ENCODE measurements at regions not wholly inside any gene's neighbourhood (a gene's known extent, or its start where the extent isn't known, plus 50 kb on each side); places are given as distances from the start of the nearest gene placed in this dataset.

DNA sequence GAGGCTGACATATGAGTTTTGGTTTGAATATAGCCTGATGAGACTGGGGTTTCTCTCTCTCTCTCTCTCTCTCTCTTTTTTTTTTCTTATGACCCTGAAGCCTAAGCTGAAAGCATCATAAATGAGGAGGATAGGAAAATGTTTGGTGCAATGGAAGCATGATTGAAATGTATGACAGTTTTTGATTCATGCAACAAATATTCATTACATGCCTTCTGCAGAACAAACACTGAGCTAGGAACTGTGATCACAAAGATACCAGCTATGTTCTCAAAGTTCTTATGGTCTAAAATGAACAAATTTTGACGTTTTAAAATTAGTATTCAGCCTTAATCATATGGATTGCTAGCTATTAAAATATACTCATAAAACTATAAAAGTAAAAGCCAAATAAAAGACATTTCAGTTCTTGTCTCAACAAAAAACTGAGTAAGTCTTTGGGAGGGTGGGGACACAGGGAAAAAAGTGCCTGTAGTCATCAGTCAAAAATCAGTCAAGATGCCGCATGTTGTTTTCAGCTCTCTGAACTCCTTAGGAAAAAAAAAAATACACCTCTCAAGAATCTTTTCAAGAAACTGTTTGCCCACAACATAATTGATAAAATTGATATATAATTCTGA lies 57.2 kb downstream of the NKX6-1 start:
- no peak for DNase-seq

DNA sequence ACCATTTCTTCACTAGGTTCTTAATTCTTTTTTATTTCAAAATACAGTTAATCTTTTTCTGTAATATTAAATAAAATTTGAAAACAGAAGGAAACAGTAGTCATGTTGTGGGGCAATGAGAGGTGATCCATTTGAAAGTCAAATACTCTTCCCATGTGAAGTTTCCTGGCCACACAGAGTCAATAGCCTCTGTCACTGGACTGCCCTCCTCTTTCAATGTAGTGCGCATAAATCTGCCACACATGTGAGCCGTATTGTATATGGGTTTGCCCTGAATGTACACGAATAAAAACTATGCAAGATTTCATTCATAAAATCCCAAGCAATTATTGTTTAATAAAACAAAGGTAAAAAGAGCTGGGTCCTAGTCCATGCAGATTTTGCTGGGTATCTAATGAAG lies 59.1 kb downstream of the NKX6-1 start:
- no peak for DNase-seq

DNA sequence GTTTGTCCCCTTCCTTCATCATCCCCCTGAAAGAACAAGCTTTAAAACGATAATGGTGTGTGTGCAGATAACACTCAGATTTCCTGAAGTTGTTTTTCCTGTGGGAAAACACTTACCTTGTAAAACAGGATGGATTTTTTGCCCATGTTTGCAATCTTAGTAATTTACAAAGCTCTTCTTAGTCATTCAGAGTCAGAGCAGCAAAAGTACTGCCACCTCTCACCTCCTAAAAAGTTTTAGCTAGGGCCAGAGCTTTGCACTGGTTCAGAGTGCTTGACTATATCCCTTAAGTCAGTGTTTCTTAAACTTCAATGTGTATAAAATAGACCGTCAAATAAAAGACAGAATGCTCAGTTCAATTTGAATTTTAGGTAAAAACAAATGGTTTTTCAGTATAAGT lies 62.3 kb downstream of the NKX6-1 start:
- DNase-seq = no peak

DNA sequence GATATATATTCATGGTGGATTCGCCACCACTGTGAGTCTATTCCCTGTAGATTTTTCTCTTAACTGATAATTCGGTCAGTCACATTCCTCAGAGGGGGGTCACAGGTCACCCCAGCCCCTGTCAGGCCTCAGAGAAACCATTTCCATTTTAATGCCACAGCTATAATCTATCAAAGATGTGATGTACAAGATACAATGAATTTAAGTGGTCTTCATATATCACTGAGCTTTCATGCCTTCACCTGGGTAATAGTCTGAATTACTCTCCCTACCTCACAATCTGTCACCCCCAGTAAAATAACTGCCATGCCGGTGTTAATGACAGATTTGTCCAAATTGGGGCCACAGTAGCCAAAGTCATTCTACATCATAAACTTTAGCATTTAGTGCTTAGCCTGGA lies 64.7 kb downstream of the NKX6-1 start:
- no peak for DNase-seq

DNA sequence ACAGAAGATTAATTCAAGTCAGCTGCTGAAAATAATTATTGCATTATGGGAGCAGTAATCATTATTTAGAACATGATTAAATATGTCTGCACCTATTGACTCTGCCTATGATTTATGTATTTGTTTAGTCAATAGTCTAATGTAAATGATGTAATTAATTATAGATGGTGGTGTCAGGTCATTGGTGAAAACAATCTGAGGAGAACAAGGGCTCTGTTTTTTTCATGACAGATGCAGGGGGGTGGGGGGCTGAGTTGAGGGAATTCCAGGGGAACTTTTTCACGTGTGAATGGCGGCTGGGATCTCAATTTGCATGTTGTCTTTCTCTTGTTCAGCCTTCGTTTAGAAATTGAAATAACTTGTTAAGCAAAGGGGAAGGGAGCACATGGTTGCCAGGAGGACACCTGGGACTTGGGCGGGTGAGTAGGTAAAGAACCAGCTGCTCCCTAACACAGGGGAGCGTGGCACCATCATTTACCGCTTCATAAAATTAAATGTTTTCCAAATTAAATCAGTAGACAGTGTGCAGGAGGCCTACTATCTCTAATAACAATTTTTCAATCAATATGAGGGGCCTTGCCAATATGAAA lies 65.4 kb downstream of the NKX6-1 start:
- DNase-seq = no peak

DNA sequence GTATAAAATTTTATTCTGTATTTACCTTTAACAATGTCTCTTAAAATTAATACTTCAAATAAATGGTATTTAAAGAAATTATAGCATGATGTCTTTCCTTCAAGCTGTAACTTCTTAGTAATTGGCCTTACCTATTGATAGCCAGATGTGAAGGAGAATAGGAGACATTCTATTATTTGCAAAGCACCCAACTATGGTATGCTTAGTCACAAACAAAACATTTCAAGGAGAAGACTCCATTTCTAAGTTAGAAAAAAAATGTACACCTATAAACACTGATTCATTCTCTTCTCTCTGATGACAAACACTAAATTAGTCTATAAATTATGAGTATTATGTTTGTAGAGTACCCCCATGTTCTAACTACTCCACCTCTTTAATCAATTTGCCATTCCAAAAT lies 66.4 kb downstream of the NKX6-1 start:
- DNase-seq = no peak

DNA sequence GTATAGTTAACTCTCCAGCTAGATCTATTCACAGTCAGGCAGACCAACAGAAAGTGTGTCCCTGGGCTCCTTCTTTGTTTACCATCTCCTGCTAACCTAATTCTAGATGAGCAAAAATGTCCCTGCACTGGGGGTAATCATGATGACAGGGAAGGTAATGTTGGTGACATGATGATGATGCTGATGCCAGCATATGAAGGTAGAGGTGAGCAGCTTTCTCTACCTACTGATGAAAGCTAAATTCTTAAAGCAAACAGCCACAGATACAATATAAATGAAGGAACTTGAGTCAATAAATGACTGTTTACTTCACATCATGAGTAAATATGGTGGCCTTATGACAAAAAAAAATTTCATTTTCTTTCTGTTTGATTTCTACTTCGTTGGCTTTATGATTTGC lies 78.5 kb downstream of the NKX6-1 start:
- DNase-seq = no peak

DNA sequence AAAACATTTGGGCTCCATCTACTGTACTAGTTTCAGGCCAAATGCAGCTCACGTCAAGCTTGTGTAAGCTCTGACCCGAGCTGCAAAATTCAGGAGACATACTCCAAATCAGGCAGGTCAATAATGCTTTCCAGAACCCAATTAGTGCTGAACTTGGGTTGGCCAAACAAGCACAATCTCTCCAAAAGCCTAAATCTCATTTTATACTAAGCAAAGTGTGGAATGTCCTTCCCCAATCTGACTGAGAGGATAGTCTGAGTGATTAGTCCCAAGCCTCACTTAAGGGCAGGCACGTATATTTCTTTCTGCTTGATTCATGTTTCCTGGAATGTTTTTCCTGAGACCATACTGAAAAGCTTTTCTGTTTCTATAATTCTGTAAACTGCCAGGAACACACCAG lies 79.9 kb downstream of the NKX6-1 start:
- no peak for DNase-seq

DNA sequence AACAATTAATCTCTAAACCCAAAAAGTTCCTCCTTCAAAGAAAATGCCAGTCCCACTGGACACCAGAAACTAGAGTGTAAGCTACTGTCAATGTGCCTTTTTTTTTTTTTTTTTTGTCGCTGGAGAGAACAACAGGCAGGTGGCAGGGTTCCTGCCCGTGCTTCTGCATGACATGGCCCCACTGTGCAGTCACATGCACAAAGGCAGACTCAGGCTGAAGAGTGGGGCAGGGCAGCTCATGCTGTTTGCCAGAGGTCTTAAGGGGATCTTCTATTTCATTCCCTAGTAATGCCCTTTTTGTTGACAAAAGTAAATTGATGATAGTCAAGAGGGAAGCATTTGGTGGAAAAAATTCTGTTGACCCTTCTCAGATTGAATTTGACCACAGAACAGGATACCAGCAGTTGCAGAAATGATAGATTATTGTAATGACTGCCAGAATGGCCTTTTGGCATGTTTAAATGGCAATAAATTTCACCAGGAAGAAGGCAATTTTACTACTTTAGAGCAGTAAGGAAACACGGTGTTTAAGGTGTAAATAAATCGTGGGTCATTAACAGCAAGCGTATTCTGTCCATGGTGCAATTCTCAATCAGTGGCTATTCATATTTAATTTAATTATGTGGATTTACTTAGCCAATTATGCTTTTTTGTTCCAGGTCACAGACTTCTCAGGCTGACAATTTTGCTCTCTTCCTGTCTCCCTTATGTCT lies 80.9 kb downstream of the NKX6-1 start:
- DNase-seq = no peak

DNA sequence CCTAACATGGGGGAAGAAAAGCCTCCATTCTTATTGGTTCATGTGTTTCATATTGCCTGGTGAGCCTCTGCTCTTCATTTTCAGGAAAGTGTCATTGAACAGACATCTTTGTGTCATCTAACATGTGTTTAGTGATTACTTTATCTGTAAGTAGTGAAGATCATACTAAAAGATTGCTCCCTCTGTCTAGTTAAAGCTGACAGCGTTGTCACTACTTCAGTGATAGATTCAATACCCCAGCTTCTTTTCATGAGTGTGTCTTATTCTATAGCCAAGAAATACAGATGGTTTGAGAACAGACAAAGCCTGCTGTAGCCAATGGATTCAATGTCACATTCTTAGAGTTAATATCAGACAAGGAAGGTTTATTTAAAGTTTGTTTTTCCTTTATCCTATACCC lies 85.1 kb downstream of the NKX6-1 start:
- no peak for DNase-seq

DNA sequence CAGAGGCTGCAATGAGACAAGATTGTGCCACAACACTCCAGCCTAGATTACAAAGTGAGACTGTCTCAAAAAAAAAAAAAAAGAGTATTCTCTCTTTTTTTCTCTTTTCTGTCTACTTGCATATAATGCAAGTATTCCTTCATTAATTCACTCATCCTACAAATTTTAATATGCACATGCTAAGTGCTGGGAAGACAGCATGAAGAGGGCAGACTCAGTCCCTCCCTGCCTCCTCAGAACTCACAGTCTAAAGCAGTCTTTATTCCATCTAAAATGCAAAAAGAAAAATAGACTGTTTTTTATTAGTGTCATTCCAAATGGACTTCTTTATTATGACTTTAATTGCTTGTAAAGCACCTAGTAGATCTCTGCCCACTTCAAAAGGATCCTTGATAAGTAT lies 85.6 kb downstream of the NKX6-1 start:
- DNase-seq = no peak

DNA sequence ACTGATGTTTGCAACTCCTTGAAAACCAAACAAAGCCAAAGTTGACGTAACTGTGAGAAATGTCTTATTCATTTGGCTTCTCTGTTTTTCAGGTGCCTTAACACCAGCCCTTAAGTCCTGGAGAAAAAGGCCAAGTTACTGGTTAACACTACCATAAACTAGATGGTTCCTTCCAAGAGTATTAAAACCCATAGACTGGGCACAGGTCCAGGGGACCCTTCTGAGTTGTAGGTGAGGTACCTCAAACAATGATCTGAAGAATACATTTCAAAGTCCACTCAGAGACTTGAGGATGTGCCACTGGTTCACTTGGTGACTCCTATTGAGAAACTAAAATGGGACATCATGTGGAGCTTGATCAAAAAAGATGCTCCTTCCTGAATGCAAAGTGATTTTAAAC lies 87.0 kb downstream of the NKX6-1 start:
- DNase-seq = no peak

DNA sequence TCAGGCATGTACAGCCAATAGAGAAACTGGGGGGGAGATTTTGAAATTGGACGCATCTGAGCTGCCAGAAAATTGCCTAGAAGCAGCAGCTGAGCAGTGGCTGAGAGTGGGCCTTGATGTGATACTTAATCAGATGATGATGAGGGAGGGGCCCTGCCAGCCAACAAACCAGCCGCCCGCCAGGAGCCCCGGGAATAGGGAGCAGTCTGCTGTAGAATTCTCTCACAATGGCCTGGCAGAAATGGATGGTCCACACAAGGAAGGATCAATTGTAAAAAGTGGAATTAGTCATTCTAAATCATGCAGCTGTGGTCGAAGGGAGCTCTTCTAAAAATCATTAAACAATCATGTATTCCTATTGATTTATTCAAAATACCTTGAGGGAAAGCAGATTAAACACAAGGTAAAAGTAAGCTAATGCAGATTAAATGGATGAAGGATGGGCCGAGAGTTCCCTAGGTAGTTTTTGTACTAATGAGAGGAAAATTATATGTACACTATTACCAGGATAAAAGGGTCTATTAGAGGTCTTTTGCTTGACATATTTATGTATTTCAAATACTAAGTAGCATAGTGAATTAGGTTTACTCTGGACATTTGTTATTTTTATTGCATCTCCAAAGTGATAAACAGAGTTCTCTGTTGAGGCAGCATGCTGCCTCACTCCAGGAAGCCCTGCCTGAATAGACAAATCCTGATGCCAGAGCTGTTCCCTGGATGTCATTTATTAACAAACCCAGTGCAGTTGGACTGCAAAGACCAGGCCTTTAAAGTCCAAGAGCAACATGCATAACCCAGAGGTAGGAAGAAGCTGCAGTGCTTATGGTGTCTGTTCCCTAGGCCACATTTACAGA lies 91.3 kb downstream of the NKX6-1 start:
- no peak for DNase-seq

DNA sequence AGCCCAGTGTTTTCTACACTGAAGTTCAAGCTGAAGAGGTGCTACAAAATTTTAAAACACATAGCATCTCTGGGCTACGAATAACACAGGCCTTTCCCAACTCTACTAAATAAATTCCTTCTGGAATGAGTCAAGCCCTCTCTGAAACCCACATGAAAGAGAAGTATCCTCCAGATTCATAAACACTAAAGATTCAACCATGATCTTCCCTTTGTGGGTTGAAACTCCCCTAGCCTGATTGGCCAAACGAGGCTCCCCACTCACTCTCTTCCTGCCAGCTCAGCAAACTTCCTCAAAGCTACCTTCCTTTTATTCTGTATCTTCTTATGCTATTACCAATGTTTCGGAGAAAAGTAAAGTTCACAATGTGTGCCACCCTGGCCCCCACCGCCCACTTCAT lies 95.4 kb downstream of the NKX6-1 start:
- DNase-seq = no peak

DNA sequence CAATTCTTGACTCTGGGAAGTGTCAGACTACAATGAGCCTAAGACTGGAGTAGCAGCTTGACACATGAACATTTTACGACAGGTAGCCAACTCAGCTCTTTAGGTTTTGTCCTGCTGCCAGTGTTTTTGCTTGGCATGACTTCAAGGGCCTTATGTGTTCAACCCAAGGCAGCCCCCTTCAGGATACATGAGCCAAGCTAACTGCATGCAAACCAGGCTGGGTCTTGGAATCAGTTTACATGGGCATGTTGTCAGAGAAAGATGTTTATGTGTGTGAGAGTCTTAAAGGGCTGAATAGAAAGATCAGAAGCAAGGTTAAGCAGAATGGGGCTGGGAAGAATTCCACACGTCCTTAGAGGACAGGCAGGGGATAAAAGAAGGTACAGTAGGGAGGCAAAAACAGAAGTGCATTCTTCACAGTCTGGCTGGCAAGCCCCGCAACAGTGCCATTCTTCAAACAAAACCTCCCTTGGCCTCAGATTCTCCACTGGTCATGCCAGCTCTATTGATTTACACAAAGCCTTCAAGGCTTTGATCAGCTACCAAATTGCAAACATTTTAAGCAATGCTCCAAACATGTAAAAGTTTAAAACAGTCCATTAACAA lies 97.3 kb downstream of the NKX6-1 start:
- DNase-seq = no peak

DNA sequence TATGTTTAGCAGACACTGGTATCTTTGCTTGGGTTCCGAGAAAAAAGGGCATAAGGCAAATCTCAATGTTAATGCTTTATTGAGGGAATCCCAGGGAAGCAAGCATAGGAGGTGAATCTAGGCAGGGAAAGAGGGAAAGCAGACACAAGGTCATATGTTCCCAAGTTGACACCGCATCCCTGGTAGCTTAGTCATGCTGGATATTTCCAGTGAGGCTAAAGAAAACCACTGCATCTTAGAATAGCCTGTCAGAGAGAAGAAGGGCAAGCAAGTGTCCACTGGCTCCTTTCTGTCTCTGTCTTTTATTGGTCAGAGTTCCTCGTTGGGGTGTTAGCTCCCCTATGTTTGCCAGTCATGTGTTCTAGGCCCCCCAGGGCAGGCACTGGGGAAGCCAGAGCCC lies 104.7 kb downstream of the NKX6-1 start:
- DNase-seq = no peak

DNA sequence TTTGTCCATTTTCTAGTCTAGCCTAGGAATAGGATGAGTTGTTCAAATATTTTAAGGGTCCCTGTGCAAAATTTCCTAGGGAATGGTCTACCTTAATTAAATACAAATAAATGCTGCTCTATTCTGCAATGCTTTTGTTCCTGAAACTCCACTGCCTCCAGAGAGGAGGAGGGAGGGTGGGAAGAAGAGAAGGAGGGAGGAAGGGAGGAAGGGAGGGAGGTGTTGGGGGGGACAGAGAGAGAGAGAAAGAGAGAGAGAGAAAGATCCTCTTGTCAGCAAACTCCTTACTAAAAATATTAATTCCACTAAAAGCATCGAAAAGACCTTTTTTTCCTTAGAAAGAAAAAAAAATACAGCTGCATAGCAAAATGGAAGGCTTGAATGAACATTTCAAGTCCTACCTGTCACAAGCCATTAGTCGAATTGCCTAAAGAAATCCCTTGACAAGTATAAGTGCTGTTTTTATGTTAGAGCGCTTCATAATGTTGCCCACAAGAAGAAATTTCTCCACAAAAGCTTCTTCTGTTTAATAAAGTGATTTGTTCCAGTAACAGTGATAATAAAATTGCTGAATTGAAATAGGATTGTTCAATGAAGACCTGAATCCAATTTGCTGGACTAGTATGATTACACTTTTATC lies 106.0 kb downstream of the NKX6-1 start:
- no peak for DNase-seq

DNA sequence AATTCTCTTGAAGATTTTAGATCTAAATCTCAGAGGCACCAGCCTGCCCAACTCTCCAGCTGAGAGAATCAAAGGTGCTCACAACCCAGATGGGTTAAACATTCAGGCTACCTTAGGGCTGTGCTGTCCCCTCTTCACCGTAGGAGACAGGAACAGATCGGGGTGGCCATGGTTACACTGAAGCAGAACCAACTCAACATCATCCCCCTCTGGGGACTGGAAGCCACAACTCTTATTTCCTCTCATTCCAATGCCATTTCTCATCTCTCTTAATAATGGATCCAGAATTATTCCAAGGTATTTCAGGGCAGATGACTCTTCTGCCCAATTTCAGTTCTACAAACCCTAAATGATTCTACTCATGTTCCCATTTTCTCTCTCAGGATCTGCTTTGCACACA lies 109.7 kb downstream of the NKX6-1 start:
- no peak for DNase-seq

DNA sequence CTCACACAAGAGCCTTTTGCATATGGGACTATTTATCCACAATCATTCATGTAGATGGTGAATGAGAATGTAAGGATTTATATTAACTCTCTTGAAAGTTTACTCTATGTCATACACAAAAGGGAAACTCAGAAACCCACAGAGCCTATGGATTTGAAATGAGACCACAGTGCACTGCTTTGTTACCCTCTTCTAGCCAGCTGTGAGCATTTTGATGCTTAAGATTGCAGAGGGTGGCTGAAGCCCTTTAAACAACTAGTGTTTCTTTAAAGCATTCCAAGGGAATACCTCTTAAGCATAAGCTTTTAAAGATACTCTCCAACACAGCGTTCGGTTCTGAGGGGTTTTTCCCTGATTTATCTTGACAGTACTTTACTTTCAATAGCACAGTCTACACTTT lies 113.9 kb downstream of the NKX6-1 start:
- no peak for DNase-seq

DNA sequence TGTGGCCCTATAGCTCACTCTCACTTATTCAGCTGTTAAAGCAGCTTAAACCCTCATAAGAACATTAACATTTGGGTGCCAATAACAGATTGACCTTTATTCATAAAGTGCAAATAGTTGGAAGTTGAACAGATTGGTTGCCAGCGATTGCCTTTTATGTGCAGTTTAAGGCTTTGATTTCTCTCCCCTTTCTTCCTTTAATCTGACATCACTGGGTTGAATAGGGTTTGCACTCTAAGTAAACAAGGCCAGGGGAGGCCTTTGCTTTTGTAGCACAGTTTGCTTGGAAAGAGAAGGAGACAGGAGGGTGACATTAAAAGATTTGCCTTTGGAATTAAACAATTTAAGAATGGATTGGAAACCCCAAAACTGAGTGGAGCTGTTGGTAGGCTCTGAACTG lies 114.3 kb downstream of the NKX6-1 start:
- DNase-seq = no peak

DNA sequence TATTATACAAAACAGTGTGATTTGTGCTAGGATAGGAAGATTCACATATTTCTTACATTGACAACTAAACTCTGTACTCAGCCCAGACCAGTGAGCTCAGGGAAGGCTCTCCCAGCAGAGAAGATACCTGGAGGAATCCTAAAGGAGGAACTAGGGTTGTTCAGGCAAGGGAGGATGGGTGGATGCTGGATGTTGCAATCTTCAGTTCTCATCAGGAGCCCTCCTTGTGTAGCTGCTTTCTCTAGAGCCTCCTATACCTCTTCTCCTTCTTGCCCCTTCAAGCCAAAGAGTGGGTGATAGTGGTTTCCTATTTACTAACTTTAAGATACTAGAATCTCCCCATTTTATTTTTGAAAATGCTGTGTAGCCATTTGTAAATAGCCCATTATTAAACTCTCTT lies 117.3 kb downstream of the NKX6-1 start:
- DNase-seq = no peak

DNA sequence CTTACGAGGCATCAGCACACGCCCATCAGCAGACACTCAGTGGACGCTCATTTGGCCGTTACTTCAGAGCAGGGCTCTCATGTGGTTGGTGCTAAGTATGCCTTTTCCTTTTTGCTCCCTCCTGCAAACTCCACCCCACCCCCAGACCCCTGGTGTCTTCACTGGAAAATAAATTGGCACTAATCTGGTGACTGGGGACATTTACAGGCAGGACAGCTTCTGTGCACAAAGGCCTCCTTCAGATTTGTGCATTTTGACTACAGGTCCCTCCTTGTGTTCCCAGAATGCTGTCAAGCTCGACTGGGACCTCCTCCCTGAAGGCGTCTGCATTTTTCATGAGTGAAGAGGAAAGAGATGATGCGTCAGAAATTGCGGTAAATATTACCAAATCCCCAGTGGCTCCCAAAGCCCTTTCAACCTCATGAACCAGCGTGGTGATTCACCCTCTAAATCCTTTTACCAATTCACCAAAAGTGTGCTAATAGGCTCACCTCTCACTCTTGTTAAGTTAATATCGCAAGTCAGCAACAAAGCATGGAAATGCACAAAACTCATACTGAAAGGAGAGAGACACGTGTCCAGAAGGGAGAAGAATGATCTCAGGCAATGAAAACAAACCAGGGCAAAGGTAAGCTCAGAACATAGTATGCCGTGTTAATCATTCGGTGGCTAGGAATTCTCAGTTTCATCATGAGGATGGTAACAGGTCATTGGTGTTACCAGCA lies 119.0 kb downstream of the NKX6-1 start:
- DNase-seq = no peak

Data from C1 segment of cervical spinal cord (tissue), 14 donors.